H1 (cell line): ENCODE measurements at regions not wholly inside any gene's neighbourhood (a gene's known extent, or its start where the extent isn't known, plus 50 kb on each side); places are given as distances from the start of the nearest gene placed in this dataset.

Experiments
- CTCF ChIA-PET: fragments of 300-600 bp; sonication (Branson Sonifier 250); formaldehyde crosslinking; loops from one replicate; lab custom pipeline; 2021; ENCODE audit not compliant: partially characterized antibody; lab: Charles Lee
- POLR2A ChIA-PET: fragments of 300-600 bp; sonication (Branson Sonifier 250); formaldehyde crosslinking; loops from one replicate; lab custom pipeline; 2021; ENCODE audit warnings: inconsistent platforms; ENCODE audit not compliant: partially characterized antibody; lab: Charles Lee
- DNase-seq, 2 experiments: peaks; one replicate each; pipeline versions ENCODE4 v3.0.0 to v3.0.0-alpha.2; 2010 to 2022; ENCODE audit warnings: low spot score in 2 of 2, low read depth in 1 of 2, mixed read lengths in 1 of 2
- FAIRE-seq: peaks from 2 replicates; lab custom pipeline; 2011; peaks lifted over from hg19 to GRCh38; lab: Jason Lieb, UNC
- H2AFZ ChIP-seq: 2 replicates; pipeline ENCODE4 v1.8.1; 2012; ENCODE audit warnings: low read length, inconsistent platforms
- H2AK5ac ChIP-seq: 2 replicates; pipeline ENCODE4 v1.6.1; 2013; ENCODE audit warnings: low read depth, low read length
- H2BK120ac ChIP-seq: replicated peaks from 2 replicates; pipeline ENCODE3; 2013; ENCODE audit warnings: low read depth, low read length, inconsistent platforms
- H2BK12ac ChIP-seq: 2 replicates; pipeline ENCODE4 v1.6.1; 2013; ENCODE audit warnings: low read depth, low read length
- H2BK15ac ChIP-seq: 2 replicates; pipeline ENCODE4 v1.6.1; 2013; ENCODE audit warnings: low read length
- H2BK20ac ChIP-seq: 2 replicates; pipeline ENCODE4 v1.6.1; 2013; ENCODE audit warnings: low read length
- H2BK5ac ChIP-seq: 2 replicates; pipeline ENCODE4 v1.6.1; 2013; ENCODE audit warnings: low read depth, low read length
- H3K14ac ChIP-seq: 2 replicates; pipeline ENCODE4 v1.6.1; 2013; ENCODE audit warnings: inconsistent platforms; ENCODE audit not compliant: insufficient read length
- H3K18ac ChIP-seq: 2 replicates; pipeline ENCODE4 v1.6.1; 2013; ENCODE audit warnings: low read length; ENCODE audit errors: extremely low read depth
- H3K23ac ChIP-seq: 2 replicates; pipeline ENCODE4 v1.6.1; 2013; ENCODE audit warnings: inconsistent platforms; ENCODE audit not compliant: insufficient read length
- H3K23me2 ChIP-seq: 2 replicates; pipeline ENCODE4 v1.6.1; 2013; ENCODE audit warnings: low read depth, low read length
- H3K27ac ChIP-seq: 2 replicates; pipeline ENCODE4 v1.6.1; 2011; ENCODE audit warnings: low read depth, low read length, inconsistent platforms
- H3K27me3 ChIP-seq, 4 experiments: replicated peaks in 1 of 4; 1 replicate in 1 of 4; 2 replicates in 3 of 4; pipeline versions ENCODE4 v1.6.1 to v1.8.1; 2011 to 2013; ENCODE audit warnings: low read length in 3 of 4, mild to moderate bottlenecking in 3 of 4, inconsistent platforms in 2 of 4, mixed read lengths in 2 of 4, moderate library complexity in 1 of 4; ENCODE audit not compliant: control insufficient read depth in 3 of 4, insufficient read depth in 3 of 4; ENCODE audit errors: extremely low read depth in 1 of 4
- H3K36me3 ChIP-seq, 4 experiments: 2 replicates each; pipeline versions ENCODE4 v1.6.1 to v1.8.1; 2011 to 2013; ENCODE audit warnings: mild to moderate bottlenecking in 4 of 4, low read length in 3 of 4, moderate library complexity in 2 of 4, control low read depth in 1 of 4, inconsistent platforms in 1 of 4; ENCODE audit not compliant: insufficient read depth in 4 of 4, control insufficient read depth in 2 of 4
- H3K4ac ChIP-seq: replicated peaks from 2 replicates; pipeline ENCODE3; 2013; ENCODE audit warnings: low read length, low read depth, mixed read lengths, inconsistent platforms; ENCODE audit not compliant: insufficient read length
- H3K4me1 ChIP-seq, 4 experiments: replicated peaks in 1 of 4; 1 replicate in 1 of 4; 2 replicates in 3 of 4; pipeline versions ENCODE4 v1.6.1 to v1.8.1; 2011 to 2013; ENCODE audit warnings: low read length in 3 of 4, inconsistent platforms in 2 of 4, mixed read lengths in 1 of 4; ENCODE audit not compliant: insufficient read depth in 4 of 4, control insufficient read depth in 3 of 4
- H3K4me2 ChIP-seq, 2 experiments: 2 replicates each; pipeline versions ENCODE4 v1.6.1 to v1.8.1; 2011 to 2013; ENCODE audit warnings: low read depth in 2 of 2, low read length in 2 of 2, control low read depth in 1 of 2, inconsistent platforms in 1 of 2, mild to moderate bottlenecking in 1 of 2; ENCODE audit not compliant: insufficient read depth in 1 of 2
- H3K4me3 ChIP-seq, 4 experiments: fragments of 200-600, 300-600 bp in 1 of 4; sonication (generic), shearing (Covaris generic), sonication (Bioruptor Twin) in 1 of 4; 2 replicates each; pipeline versions ENCODE4 v1.5.1 to v1.8.1; 2011 to 2016; ENCODE audit warnings: low read length in 4 of 4, low read depth in 3 of 4, control low read depth in 2 of 4, inconsistent platforms in 2 of 4, mild to moderate bottlenecking in 2 of 4, mixed read lengths in 1 of 4, moderate library complexity in 1 of 4; ENCODE audit not compliant: insufficient read depth in 2 of 4; ENCODE audit errors: extremely low read depth in 1 of 4
- H3K56ac ChIP-seq: replicated peaks from 2 replicates; pipeline ENCODE3; 2013; ENCODE audit warnings: low read depth, mild to moderate bottlenecking, mixed read lengths, low read length, inconsistent platforms; ENCODE audit not compliant: insufficient read length
- H3K79me1 ChIP-seq: 2 replicates; pipeline ENCODE4 v1.6.1; 2013; ENCODE audit warnings: low read depth, low read length, control low read depth
- H3K79me2 ChIP-seq, 2 experiments: 2 replicates each; pipeline versions ENCODE4 v1.6.1 to v1.8.1; 2012 to 2013; ENCODE audit warnings: low read length in 2 of 2, mild to moderate bottlenecking in 2 of 2, inconsistent platforms in 1 of 2; ENCODE audit not compliant: insufficient read depth in 2 of 2, control insufficient read depth in 1 of 2
- H3K9ac ChIP-seq, 4 experiments: replicated peaks in 1 of 4; 1 replicate in 1 of 4; 2 replicates in 3 of 4; pipeline versions ENCODE4 v1.6.1 to v1.8.1; 2011 to 2013; ENCODE audit warnings: low read depth in 3 of 4, low read length in 3 of 4, control low read depth in 2 of 4, mild to moderate bottlenecking in 2 of 4, moderate library complexity in 2 of 4, inconsistent platforms in 1 of 4; ENCODE audit errors: extremely low read depth in 1 of 4
- H3K9me3 ChIP-seq, 2 experiments: 2 replicates each; pipeline versions ENCODE4 v1.6.1 to v1.8.1; 2012 to 2013; ENCODE audit warnings: mild to moderate bottlenecking in 2 of 2, moderate library complexity in 2 of 2, control low read depth in 1 of 2, inconsistent platforms in 1 of 2, low read depth in 1 of 2, low read length in 1 of 2, mixed read lengths in 1 of 2; ENCODE audit not compliant: insufficient read depth in 2 of 2
- H4K20me1 ChIP-seq, 2 experiments: replicated peaks in 1 of 2; 2 replicates each; pipeline versions ENCODE3 to v1.8.1; 2011 to 2013; ENCODE audit warnings: inconsistent platforms in 2 of 2, low read length in 2 of 2, mild to moderate bottlenecking in 1 of 2; ENCODE audit not compliant: insufficient read depth in 2 of 2, control insufficient read depth in 1 of 2
- H4K5ac ChIP-seq: 2 replicates; pipeline ENCODE4 v1.6.1; 2013; ENCODE audit warnings: low read length, low read depth, mixed read lengths, inconsistent platforms; ENCODE audit not compliant: insufficient read length
- H4K8ac ChIP-seq: 2 replicates; pipeline ENCODE4 v1.8.0; 2013; ENCODE audit warnings: mild to moderate bottlenecking, moderate library complexity, low read length, inconsistent platforms; ENCODE audit not compliant: insufficient read depth; ENCODE audit errors: extremely low read depth
- H4K91ac ChIP-seq: replicated peaks from 2 replicates; pipeline ENCODE3; 2013; ENCODE audit warnings: low read length, mixed read lengths, inconsistent platforms; ENCODE audit not compliant: insufficient read length
- CHD1 ChIP-seq: IDR thresholded peaks from 2 replicates; pipeline ENCODE4 v1.6.1; 2012; ENCODE audit warnings: low read depth, low read length, improper control_type of control experiment
- CREB1 ChIP-seq: IDR thresholded peaks from 2 replicates; pipeline ENCODE4 v1.6.1; 2012; ENCODE audit warnings: inconsistent platforms
- GABPA ChIP-seq: IDR thresholded peaks from 2 replicates; pipeline ENCODE4 v1.6.1; 2011; ENCODE audit warnings: mild to moderate bottlenecking, low read length, moderate library complexity, borderline replicate concordance; ENCODE audit not compliant: insufficient read depth
- HDAC6 ChIP-seq: IDR thresholded peaks from one replicate; pipeline ENCODE4 v1.7.1; 2012; ENCODE audit warnings: low read depth, mild to moderate bottlenecking, inconsistent platforms, low read length, moderate library complexity
- JUND ChIP-seq: IDR thresholded peaks from 2 replicates; pipeline ENCODE4 v1.6.1; 2011; ENCODE audit warnings: mild to moderate bottlenecking, improper control_type of control experiment, low read length
- RAD21 ChIP-seq, 2 experiments: IDR thresholded peaks in 1 of 2; conservative IDR thresholded peaks in 1 of 2; 2 replicates each; pipeline ENCODE4 v1.6.1; 2011; ENCODE audit warnings: low read depth in 2 of 2, low read length in 2 of 2, improper control_type of control experiment in 1 of 2, inconsistent platforms in 1 of 2, mild to moderate bottlenecking in 1 of 2, moderate library complexity in 1 of 2
- SAP30 ChIP-seq: fragments of 300-600 bp; sonication (generic); IDR thresholded peaks from 2 replicates; pipeline ENCODE4 v1.7.1; 2012; ENCODE audit warnings: low read length, moderate library complexity, mild to moderate bottlenecking, inconsistent platforms; ENCODE audit not compliant: insufficient read depth, insufficient replicate concordance
- SRF ChIP-seq: IDR thresholded peaks from 2 replicates; pipeline ENCODE4 v1.6.1; 2011; ENCODE audit warnings: mild to moderate bottlenecking, low read depth, low read length, moderate library complexity
- SUZ12 ChIP-seq: fragments of 200-600 bp; sonication (generic); IDR thresholded peaks from 2 replicates; pipeline ENCODE4 v1.6.1; 2012; ENCODE audit warnings: mild to moderate bottlenecking, inconsistent platforms, low read length, moderate library complexity, mixed read lengths
- TCF12 ChIP-seq: IDR thresholded peaks from 2 replicates; pipeline ENCODE4 v1.6.1; 2011; ENCODE audit warnings: low read depth, mild to moderate bottlenecking, low read length
- ZNF274 ChIP-seq: IDR thresholded peaks from 2 replicates; pipeline ENCODE4 v1.7.0; 2012; ENCODE audit warnings: low read length, borderline replicate concordance; ENCODE audit errors: extremely low read depth
- WGBS, 2 experiments: shearing (Covaris generic) in 1 of 2; methylation state at CpG; one replicate each; pipeline versions ENCODE4 v1.1.6 to v1.1.7; 2013 to 2015; ENCODE audit warnings: low lambda C conversion rate in 2 of 2, mixed read lengths in 2 of 2, inconsistent platforms in 1 of 2, low coverage in 1 of 2, missing lambda C conversion rate in 1 of 2; ENCODE audit not compliant: insufficient replicate concordance in 2 of 2, insufficient coverage in 1 of 2, insufficient read length in 1 of 2; ENCODE audit errors: extremely low coverage in 1 of 2, missing lambda C conversion rate in 1 of 2; 5-methylcytosine and 5-hydroxymethylcytosine counted together
- TF ChIP-seq, protein P1 (sequence below): IDR thresholded peaks from 2 replicates; pipeline ENCODE4 v1.6.1; 2012; ENCODE audit warnings: inconsistent platforms
- TF ChIP-seq, protein P2 (sequence below): IDR thresholded peaks from 2 replicates; pipeline ENCODE4 v1.6.1; 2011; ENCODE audit warnings: low read depth, mild to moderate bottlenecking, low read length; ENCODE audit not compliant: insufficient read depth

DNA sequence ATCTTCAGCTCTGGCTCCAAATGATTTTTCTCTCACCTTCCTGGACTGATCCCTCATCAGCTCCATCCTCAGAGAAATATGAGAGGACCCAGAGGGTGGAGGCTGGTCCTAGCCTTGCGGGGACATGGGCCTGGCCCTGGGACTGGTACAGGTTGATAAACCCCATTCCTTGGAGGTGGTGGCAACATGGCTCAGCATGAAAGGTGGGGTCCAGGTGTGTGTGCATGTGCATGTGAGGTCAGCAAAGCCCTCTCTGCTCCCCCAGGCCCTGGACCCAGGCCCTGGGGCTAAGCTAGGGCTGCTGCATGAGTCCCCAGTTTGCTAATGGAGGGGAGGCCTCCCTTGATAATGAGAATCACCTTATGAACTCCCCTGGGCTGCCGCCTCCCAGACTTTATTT lies 363.1 kb downstream of the MATN1 start:
- Histone ChIP-seq H3K4me3 (no peak overlapping the region), H4K5ac (no peak overlapping the region), H4K20me1 (no peaks in the 10 kb centered on the region), H3K23me2 (no peaks in the 10 kb centered on the region), H3K9ac (no peak overlapping the region), H3K79me2 (no peaks in the 10 kb centered on the region), H3K14ac (no peak overlapping the region), H2BK120ac (no peak overlapping the region), H2BK15ac (no peak overlapping the region), H4K91ac (no peak overlapping the region), H3K27me3 (no peaks in the 10 kb centered on the region; a peak in 1 of 7 replicates), H4K8ac (no peak overlapping the region), H3K4ac (no peak overlapping the region), H3K9me3 (no peaks in the 10 kb centered on the region), H2BK5ac (no peak overlapping the region), H3K4me1 (peaks cover 0 to 11% (median 1%) of the 10 kb centered on the region in 4 experiments; a peak in 6 of 7 replicates), H3K4me2 (no peak overlapping the region), H3K79me1 (no peaks in the 10 kb centered on the region), H3K18ac (no peak overlapping the region), H2AFZ (no peak overlapping the region), H3K23ac (no peak overlapping the region), H2BK20ac (no peak overlapping the region), H2AK5ac (no peak overlapping the region), H2BK12ac (no peak overlapping the region), H3K36me3 (no peaks in the 10 kb centered on the region), H3K27ac (no peak overlapping the region), H3K56ac (no peak overlapping the region)
- FAIRE-seq, result no peak
- 74% methylated on average over 2 of the region's 2 CpGs; no CpG with 5 or more reads in 1 of the 2 experiments for WGBS, 2 experiments
- ChIA-PET CTCF (interaction anchor here (0.7 to 14.2 kb wide), 4 partner anchors 11 to 25 kb away, joined by 3 to 139 read pairs (median 3); no protein-coding TSS in a partner anchor), POLR2A (interaction anchor here (1.0 kb wide), 1 partner anchor 9 kb away, joined by 3 read pairs; no protein-coding TSS in a partner anchor)
- peak in 1 of 2 experiments; percentile 20 for DNase-seq
- TF ChIP-seq JUND (no peak), RAD21 (IDR thresholded peaks at IDR 0.05 in 1 of 2, conservative IDR thresholded peaks at IDR 0.05 in 1 of 2; ENCODE audit: low read depth in 2 of 2, low read length in 2 of 2) (no peak), SAP30 (no peak), CHD1 (no peak), SUZ12 (no peak), SRF (no peak), CREB1 (no peak), ZNF274 (no peak), GABPA (no peak), TCF12 (no peak), HDAC6 (no peak)
- TF ChIP-seq, protein P1, sequence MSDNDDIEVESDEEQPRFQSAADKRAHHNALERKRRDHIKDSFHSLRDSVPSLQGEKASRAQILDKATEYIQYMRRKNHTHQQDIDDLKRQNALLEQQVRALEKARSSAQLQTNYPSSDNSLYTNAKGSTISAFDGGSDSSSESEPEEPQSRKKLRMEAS, result no peak
- TF ChIP-seq, protein P2, sequence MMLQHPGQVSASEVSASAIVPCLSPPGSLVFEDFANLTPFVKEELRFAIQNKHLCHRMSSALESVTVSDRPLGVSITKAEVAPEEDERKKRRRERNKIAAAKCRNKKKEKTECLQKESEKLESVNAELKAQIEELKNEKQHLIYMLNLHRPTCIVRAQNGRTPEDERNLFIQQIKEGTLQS, result no peak
